ENCODE measurements at regions not wholly inside any gene's neighbourhood (a gene's known extent, or its start where the extent isn't known, plus 50 kb on each side); places are given as distances from the start of the nearest gene placed in this dataset.

GRCh38 chr2:2501454-2502200, 170.6 kb upstream of the MYT1L start:
- intact Hi-C loops (cut with DNase I) = no loop called here

GRCh38 chr2:2495606-2496005, 164.5 kb upstream of the MYT1L start:
- intact Hi-C loops (cut with DNase I) = no loop called here

More at GRCh38 chr2:2501454-2502200, 170.6 kb upstream of the MYT1L start:
- H3K27me3 ChIP-seq = no peaks in the 10 kb centered on the region
- H3K4me3 ChIP-seq = no peak overlapping the region
- no peak for ATAC-seq
- H3K4me1 ChIP-seq = no peaks in the 10 kb centered on the region
- H3K36me3 ChIP-seq = no peaks in the 10 kb centered on the region
- no peaks in the 10 kb centered on the region for H3K9me3 ChIP-seq
- TF ChIP-seq CTCF (IDR thresholded peaks at IDR 0.05) = no peak
- no peak overlapping the region for H3K27ac ChIP-seq
- no peak for DNase-seq

GRCh38 chr2:2493496-2493895, 162.4 kb upstream of the MYT1L start:
- intact Hi-C loops (cut with DNase I) = no loop called here
- H3K9me3 ChIP-seq = no peaks in the 10 kb centered on the region
- H3K27me3 ChIP-seq = no peaks in the 10 kb centered on the region
- H3K27ac ChIP-seq = no peak overlapping the region
- DNase-seq = no peak
- no peak for TF ChIP-seq CTCF (IDR thresholded peaks at IDR 0.05)
- no peak for ATAC-seq
- no peak overlapping the region for H3K4me3 ChIP-seq
- no peaks in the 10 kb centered on the region for H3K4me1 ChIP-seq
- H3K36me3 ChIP-seq = no peaks in the 10 kb centered on the region

More at GRCh38 chr2:2495606-2496005, 164.5 kb upstream of the MYT1L start:
- TF ChIP-seq CTCF (IDR thresholded peaks at IDR 0.05) = no peak
- Histone ChIP-seq H3K27me3 (no peaks in the 10 kb centered on the region), H3K9me3 (no peaks in the 10 kb centered on the region), H3K4me3 (no peak overlapping the region), H3K36me3 (no peaks in the 10 kb centered on the region), H3K4me1 (no peaks in the 10 kb centered on the region), H3K27ac (no peak overlapping the region)
- DNase-seq (no peak), ATAC-seq (no peak)

- intact Hi-C loops (cut with DNase I) = no loop called here
- ATAC-seq = no peak
- TF ChIP-seq CTCF (IDR thresholded peaks at IDR 0.05) = no peak
These were observed 161.7 kb upstream of the MYT1L start for GRCh38 chr2:2492800-2493199.

GRCh38 chr2:2491964-2492363, 160.9 kb upstream of the MYT1L start:
- TF ChIP-seq CTCF (IDR thresholded peaks at IDR 0.05) = no peak
- DNase-seq = no peak
- Histone ChIP-seq H3K4me1 (no peaks in the 10 kb centered on the region), H3K27ac (no peak overlapping the region), H3K36me3 (no peaks in the 10 kb centered on the region), H3K4me3 (no peak overlapping the region), H3K27me3 (no peaks in the 10 kb centered on the region), H3K9me3 (no peaks in the 10 kb centered on the region)
- intact Hi-C loops (cut with DNase I) = no loop called here
- no peak for ATAC-seq

More at GRCh38 chr2:2492800-2493199, 161.7 kb upstream of the MYT1L start:
- Histone ChIP-seq H3K9me3 (no peaks in the 10 kb centered on the region), H3K4me3 (no peak overlapping the region), H3K36me3 (no peaks in the 10 kb centered on the region), H3K4me1 (no peaks in the 10 kb centered on the region), H3K27me3 (no peaks in the 10 kb centered on the region), H3K27ac (no peak overlapping the region)
- DNase-seq = no peak

Measured in upper lobe of right lung (tissue), 1 donor.